GM18511 (cell line): ENCODE measurements at regions not wholly inside any gene's neighbourhood (a gene's known extent, or its start where the extent isn't known, plus 50 kb on each side); places are given as distances from the start of the nearest gene placed in this dataset.
"Not testable (repeated sequence)": the region's sequence is repeated elsewhere in the genome, so short reads cannot be mapped to it uniquely, and the experiment has no call there.

Source experiments
- ATAC-seq: cut with Tn5 transposase; IDR thresholded peaks from one replicate; pipeline ENCODE4 v1.9.1; 2021; ENCODE audit warnings: mild to moderate bottlenecking, moderate library complexity; ENCODE audit not compliant: unreplicated experiment

DNA sequence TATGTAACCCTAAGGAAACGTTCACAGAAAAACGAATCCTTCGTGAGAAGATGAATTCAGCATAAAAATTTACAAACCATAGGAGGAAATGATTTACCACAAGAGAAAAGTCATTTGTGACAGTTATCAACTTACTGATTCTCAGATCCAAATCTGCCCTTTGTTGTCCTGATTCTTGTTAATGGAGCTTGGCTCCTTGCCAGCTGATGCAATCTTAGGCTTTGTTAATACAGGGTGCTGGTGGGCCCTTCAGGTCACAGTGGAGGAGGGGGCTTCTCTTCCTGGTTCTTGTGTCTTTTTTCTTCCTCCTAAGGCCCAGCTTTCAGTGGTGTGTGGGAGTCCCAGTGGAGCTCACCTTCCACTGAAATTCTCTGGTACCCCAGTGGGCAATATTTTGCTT, 108.4 kb upstream of the MAP3K7 start:
- no peak for ATAC-seq

DNA sequence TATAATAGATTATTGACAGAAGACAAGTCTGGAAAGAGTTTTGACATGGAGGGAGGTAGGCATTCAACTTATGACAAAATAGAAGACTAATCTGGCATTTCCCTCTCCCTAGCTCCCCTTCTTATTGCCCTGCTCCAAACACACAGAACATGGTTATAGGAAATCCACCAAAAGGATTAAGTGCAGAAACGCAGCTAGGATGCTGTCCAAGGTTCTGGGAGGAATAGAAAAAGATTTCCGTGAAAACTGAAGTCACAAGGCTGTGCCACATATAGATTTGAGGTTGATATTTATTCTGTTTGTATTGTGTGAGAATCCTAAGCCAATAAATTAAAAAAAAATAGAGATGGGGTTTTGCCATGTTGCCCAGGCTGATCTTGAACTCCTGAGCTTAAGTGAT, 107.9 kb upstream of the MAP3K7 start:
- ATAC-seq = no peak

DNA sequence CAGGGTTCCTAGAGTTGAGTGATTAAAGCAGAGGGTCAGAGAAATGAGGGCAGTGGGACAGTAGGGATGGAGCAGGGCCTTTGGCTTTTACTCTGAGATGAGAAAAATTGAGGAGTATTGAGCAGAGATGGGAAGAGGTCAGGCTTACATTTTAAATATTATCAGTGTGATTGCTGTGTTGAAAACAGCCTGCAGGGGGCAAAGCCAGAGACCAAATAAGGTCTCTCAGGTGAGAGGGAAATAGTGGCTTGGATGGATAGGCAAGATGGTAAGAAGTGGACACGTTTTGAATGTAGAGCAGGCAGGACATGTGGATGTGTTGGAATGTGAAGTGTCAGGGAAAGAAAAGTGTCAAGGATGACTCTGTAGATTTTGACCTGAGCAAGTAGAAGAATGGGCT, 105.0 kb upstream of the MAP3K7 start:
- no peak for ATAC-seq

DNA sequence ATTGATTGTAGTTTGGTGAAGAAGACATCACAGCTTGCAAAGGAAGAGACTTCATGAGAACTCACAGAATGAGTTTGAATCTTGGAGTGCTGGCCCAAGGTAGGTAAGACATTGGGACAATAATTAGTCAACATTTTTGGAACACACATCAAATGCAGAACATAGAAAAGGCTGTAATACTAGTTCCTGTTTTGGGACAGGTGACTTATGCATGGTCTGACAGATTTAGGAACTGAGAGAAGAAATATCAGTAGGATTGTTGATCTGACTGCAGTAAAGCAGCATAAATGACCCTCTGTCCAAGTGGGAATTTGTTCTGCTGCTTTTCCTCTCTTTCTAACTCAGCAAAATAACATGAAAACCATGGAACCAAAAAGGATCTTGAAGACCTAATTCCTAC, 102.3 kb upstream of the MAP3K7 start:
- ATAC-seq = no peak

DNA sequence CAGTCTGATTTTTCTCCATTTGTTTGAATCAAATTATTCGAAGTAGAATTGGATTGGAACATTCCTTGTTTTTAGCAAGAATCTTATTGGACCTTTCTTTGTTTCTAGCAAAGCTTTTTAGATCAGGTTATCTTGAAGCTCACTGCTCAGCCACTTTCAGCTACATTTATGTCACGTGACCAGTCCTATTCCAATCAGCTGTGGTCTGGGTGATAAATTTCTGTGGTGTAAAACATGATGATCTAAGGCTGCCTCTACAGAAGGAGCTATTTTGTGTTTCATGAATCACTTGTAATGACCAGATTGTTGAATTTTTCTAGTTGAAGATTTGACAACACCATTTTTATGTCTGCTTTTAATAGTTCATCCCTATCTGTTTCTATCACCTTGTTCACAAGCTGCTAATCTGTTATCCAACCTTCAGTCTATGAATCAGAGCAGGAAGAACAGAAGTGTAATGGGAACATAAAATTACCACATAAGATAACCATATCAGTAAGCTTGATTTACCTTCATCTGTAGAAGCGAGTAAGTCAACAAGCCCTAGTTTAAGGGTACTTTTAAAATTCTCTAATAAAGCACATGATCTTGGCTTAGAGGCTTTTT, 101.0 kb upstream of the MAP3K7 start:
- no peak for ATAC-seq

DNA sequence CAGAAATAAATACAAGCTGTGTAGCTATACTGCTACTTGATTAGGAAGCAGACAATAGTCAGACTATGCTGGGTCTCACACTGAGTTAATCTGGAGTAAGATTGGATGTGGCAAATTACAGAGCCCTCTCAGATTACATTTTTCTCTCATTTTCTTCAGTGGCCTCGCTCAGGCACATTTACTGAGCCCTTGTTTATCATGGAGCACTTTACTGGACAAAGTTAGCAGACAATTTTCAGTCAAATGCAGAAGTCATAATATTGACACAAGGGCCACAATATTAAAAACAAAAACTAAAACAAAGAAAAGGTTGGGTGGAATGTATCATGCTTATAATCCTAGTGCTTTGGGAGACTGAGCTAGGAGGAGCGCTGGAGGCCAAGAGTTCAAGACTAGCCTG, 95.0 kb upstream of the MAP3K7 start:
- ATAC-seq = no peak

DNA sequence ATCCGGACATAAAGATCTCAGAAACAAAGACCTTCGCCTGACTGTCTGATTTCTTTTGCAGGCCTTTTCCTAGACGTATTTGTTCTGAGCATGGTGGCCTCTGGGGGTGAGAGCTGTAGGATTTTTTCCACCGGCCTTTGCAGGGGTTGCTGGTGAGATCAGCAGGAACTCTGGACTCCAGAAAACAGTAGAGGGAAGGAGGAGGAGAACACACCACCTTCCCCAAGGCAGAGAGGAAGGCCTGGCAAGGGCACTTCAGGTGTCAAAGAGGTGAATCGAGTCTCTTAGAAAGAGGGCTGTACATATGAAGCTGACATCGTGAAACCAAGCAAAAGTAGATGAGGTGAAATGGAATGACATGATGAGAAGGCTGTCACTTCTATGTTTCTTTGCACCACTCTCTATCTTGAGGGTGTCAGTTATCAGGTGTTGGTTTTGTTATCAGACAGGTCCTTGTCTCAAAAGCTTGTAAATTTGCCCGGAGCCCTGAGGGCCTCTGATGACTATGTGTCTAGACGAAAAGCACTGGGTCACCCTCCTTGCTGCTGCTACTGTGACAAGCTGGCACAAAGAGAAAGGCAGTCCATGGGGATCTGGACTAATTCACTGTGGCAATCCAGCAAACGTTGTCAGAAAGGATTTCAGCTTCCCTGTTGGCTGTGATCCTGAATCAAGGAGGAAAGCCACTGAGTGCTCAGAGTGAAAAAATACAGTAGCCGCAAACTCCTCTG, 91.3 kb upstream of the MAP3K7 start:
- ATAC-seq = no peak

DNA sequence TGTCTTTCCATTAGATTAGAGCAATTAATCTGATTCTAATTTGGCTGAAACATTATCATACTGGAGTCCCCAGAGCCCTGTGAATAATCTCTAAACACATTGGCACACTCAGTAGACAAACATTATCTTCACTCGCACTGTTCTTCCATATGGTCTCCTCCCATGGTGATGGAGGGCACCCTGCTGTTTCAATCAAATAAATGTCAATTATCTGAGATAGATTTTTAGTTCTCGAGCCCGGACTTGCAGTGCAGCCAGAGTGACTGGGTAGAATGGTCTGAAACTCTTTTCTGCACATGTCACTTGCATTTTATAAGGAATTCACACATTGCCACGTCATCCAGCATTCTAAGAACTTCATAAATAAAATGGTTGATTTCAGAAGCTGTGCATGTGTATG, 90.6 kb upstream of the MAP3K7 start:
- ATAC-seq = no peak

DNA sequence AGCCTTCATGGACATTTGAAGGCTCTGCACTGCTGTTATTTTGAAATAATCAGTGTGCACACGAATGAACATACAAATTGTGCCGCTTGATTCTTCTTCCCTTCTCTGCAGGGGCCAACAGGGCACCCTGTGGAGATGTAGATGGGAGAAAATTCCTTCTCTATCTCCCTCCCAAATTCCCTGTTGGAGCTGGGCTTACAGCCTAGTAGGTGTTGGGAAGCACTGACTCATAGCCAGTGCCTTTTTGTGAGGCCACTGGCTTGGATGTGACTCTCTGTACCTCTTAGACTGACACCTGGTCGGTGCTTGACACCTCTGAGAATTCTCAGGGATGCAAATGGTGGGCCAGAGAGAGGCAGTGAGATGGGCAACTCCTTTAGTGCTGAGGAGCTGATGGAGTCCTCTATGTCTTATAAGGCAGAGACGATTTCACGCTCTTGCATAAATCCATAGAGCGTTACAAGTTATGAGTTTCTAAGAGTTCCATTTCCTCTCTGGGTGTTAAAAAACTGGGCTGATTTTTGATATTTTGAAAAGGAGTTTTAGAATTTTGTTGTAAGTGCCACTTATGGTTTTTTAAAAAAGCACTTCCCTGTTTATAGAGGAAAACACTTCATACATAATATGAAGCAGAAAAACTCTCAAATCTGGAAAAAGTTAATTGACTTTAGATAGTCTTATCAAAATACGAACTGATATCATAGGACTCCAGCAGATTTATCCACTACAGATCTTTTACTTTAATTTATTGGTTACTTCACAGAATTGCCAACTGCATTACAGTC, 89.8 kb upstream of the MAP3K7 start:
- no peak for ATAC-seq

DNA sequence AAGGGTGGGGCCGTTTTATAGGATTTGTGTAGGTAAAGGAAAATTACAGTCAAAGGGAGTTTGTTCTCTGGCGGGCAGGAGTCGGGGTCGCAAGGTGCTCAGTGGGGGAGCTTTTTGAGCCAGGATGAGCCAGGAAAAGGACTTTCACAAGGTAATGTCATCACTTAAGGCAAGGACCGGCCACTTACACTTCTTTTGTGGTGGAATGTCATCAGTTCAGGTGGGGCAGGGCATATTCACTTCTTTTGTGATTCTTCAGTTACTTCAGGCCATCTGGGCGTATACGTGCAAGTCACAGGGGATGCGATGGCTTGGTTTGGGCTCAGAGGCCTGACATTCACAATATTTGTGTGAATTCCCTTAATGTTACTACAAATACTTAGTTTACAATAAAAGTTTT, 88.2 kb upstream of the MAP3K7 start:
- ATAC-seq = not testable (repeated sequence)

DNA sequence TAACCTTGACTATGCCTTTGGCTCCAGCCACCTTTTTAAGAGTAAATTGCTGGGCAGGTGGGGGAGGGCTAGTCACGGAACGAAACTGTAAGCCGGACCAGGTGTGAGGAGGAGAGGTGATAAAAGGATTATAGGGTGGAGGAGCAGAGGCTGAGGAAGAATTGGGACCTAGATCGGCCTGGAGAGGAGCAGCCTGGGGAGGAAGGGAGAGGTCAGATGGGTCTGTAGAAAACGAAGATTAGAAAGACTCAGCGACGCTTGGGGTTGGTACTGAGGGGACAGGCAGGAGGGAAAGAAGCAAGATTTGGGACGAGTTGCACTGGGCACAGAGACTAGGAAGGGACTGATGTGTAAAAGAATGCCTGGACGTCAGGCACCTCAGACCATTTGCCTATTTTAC, 87.2 kb upstream of the MAP3K7 start:
- not testable (repeated sequence) for ATAC-seq

DNA sequence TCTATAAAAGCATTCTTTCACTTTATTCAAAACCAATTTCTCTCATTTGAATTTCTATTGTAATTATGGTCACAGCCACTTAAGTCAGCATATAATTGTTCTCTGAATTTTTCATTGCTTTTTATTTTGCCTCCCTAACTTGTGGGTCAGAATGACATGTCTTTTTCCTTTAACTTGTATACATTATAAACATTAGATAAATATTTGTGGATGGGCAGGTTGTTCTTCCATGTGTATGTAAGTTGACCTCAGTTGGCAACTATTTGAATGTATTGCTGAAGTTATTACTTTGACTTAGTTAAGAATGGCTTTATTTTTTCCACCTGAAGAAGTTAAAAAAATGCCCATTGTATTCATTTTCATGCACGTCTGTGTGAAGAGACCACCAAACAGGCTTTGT, 83.0 kb upstream of the MAP3K7 start:
- ATAC-seq = no peak

DNA sequence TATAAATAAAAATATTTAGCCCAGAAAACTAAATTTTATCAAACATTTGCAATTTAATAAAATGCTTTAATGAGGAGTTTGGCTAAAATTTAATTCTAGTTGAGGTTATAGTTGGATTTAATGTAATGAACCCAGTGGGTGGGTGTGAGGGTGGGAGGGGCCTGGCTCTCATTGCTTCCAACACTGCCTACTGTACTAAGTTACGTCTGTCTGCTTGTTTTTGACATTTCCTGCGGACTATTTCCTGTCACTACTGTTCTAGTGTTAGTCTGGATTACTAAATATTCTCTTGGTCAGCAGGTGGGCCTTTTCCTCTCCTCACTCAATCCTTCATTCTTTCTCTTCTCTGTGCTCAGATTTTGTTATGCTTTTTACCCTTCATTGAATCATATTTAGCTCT, 82.5 kb upstream of the MAP3K7 start:
- no peak for ATAC-seq

DNA sequence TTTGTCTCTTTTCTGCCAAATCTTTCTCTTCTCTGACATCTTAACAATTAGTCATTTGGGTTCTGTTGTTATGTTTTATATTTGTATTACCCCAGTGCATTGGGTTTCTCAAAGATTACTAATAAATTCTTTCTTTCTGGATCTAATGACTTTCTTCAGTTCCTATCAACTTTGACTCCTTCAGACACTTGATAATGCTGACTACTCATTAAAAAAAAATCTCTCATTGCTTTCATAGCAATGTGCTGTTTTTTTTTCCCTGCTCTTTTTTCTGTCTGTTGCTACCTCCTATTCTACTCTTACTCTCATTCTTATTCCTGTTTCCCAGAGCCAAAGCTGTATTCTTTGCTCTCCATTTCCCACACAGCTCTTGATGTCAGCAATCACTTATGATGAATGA, 81.3 kb upstream of the MAP3K7 start:
- no peak for ATAC-seq

DNA sequence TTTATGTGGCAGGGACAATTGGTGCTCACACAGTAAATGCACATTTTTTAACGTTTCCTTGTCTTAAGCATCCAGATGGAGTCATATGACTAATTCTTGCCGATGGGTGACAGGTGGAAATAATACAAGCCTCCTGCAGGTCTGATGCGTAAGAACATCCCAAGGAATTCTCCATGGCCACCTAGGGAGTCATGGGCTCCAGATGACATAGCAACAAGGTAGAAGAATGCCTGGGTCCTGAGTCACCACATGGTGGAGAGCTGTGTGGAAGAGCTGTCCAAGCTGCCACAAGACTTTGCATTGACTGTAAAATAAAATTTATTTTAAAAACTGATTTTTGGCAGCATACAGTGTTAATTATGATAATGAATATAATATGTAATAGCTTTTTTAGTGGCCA, 77.0 kb upstream of the MAP3K7 start:
- no peak for ATAC-seq

DNA sequence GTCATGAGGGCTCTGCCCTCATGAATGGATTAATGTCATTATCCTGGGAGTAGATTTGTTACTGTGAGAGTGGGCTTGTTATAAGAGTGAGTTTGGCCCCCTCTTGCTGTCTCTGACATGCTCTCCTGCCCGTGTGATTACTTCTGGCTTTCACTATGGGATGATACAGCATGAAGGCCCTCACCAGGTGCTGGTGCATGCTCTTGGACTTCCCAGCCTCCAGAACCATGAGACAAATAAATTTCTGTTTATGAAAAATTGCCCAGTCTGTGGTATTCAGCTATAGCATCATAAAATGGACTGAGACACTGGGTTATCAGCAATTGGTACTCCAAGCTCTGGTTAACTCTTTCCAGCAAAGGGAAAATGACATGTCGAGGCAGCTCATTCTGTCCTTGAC, 76.2 kb upstream of the MAP3K7 start:
- ATAC-seq = no peak

DNA sequence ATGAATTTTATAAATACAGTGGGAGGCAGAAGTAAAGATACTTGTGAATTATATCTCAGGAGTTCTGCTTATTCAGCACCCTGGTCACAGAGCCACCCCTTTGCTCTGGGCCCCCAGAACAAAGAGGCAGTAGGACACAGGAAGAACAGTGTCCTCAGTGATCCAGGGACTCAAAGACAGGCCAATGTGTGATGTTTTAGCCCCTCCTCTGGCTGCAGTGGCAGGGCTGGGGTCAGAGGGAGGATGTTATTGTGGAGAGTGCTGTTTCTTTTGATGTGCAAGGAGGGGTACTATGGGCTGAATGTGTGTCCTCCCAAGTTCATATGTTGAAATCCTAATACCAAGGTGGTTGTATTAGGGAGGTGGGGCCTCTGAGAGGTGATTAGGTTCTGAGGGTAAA, 74.1 kb upstream of the MAP3K7 start:
- no peak for ATAC-seq

DNA sequence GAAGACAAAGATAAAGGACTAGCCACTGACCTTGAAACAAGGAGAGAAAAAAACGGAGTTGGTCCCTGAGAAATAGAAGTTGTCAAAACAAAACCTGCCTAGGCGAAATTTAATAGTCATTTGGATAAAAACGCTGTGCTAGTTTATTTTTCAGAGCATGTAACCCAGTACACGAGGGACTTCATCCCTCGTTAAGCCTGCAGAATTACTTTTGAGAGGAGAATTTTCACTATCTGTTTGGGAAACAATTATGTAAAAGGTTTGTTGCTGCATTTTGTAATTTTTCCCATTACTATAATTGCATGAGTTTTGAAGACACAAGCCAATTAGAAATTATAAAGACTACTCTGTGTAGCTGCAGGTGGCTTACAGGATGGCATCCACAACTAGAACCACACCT, 71.6 kb upstream of the MAP3K7 start:
- ATAC-seq = no peak

DNA sequence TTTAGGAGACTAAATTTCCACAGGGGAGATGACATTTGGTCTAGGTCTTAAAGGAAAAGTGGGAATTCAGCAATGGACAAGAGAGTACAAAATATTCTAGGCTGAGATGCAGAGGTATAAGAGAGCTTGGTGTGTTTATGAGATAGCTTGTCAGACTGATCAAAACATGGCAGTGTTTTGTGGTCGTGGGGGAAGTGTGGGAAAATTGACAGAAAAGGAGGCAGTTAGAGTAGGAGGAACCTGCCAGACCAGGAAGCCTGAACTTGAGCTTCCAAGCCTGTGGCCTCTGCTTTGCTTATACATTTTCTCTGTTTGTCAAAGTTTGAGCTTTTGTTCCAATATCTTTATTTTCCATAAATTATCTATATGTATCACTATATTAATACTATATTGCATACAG, 69.5 kb upstream of the MAP3K7 start:
- ATAC-seq = no peak

DNA sequence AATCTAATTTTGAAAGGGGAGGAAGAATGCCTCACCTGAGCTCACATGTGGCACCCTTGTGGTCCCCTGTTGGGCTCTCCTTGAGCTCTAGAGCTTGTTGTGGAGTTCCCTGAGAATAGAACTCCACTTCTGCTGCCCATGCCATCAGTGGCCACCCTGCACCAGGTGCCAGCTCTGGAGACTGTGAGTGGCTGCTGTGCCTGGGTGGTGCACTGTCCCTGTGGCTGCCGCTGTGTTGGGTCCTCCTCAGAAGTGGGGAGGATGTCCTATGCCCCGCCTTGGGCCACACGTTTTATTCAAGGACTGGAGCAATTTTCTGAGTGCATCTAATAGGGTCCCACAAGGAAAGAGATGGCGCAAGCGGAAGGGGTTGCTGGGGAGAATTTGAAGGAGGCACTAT, 67.9 kb upstream of the MAP3K7 start:
- no peak for ATAC-seq

DNA sequence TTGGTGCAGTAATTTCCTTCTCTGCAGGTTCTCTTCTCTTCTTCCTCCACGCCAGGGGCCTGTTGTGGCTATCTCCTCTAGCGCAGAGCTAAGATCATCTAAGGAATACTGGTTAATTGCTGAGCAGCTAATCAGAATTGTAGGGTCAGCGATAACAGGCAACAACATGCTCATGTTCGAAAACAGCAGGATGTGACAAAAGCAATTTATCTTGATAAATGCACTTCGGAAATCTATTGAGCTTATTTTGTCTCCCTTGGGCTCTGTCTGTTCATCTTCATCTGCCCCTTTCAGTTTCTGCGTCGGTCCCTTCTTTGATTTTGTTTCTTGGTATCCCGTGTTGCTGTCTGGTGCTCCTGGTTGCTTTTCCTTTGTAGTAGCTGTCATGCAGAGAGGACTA, 67.3 kb upstream of the MAP3K7 start:
- no peak for ATAC-seq

DNA sequence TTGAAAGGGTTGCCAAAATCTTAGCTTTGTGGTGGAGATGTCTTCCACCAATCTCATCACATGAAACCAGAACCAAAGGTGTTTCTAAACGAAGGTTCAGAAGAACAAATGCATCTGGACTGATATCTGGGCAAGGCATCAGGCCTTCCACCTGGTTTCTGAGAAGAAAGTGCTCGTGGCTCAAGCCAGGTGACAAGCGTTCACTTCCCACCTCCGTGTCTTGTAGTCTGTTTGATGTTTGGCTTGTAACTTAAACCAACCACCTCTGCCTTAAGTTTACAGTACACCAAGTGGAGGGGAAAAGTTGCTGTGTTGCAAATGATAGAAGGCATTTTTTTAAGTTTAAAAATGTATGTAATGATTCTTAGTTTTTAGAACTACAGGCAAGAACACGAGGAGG, 66.9 kb upstream of the MAP3K7 start:
- no peak for ATAC-seq
